GM18517 (cell line): ENCODE measurements at regions not wholly inside any gene's neighbourhood (a gene's known extent, or its start where the extent isn't known, plus 50 kb on each side); places are given as distances from the start of the nearest gene placed in this dataset.

Source experiments
- ATAC-seq: cut with Tn5 transposase; IDR thresholded peaks from one replicate; pipeline ENCODE4 v1.9.1; 2021; ENCODE audit warnings: mild to moderate bottlenecking, moderate library complexity; ENCODE audit not compliant: unreplicated experiment

- ATAC-seq = no peak
These were observed 88.5 kb upstream of the COL5A2 start for GRCh38 chr2:189267925-189268579.

- no peak for ATAC-seq
These were observed 89.2 kb upstream of the COL5A2 start for GRCh38 chr2:189268763-189269162.

GRCh38 chr2:189273734-189274133, 94.2 kb upstream of the COL5A2 start:
- no peak for ATAC-seq

GRCh38 chr2:189274361-189274760, 94.8 kb upstream of the COL5A2 start:
- no peak for ATAC-seq

GRCh38 chr2:189276277-189276676, 96.7 kb upstream of the COL5A2 start:
- ATAC-seq = no peak

- ATAC-seq = no peak
These were observed 101.6 kb upstream of the COL5A2 start for GRCh38 chr2:189281201-189281600.

GRCh38 chr2:189285349-189285748, 105.8 kb upstream of the COL5A2 start:
- no peak for ATAC-seq

GRCh38 chr2:189285962-189286645, 106.5 kb upstream of the COL5A2 start:
- no peak for ATAC-seq

GRCh38 chr2:189287363-189287762, 107.8 kb upstream of the COL5A2 start:
- ATAC-seq = no peak

- peak; percentile 89 for ATAC-seq
These were observed 108.5 kb upstream of the COL5A2 start for GRCh38 chr2:189287982-189288521.

GRCh38 chr2:189291460-189291859, 111.9 kb upstream of the COL5A2 start:
- ATAC-seq = no peak

GRCh38 chr2:189293164-189293563, 113.6 kb upstream of the COL5A2 start:
- ATAC-seq = no peak

GRCh38 chr2:189297446-189297845, 117.9 kb upstream of the COL5A2 start:
- no peak for ATAC-seq

- ATAC-seq = no peak
These were observed 118.5 kb upstream of the COL5A2 start for GRCh38 chr2:189298038-189298437.

GRCh38 chr2:189298481-189298880, 118.9 kb upstream of the COL5A2 start:
- ATAC-seq = no peak

- no peak for ATAC-seq
These were observed 120.4 kb upstream of the COL5A2 start for GRCh38 chr2:189299974-189300373.

- ATAC-seq = no peak
These were observed 121.4 kb upstream of the COL5A2 start for GRCh38 chr2:189300916-189301315.

GRCh38 chr2:189302274-189302948, 122.8 kb upstream of the COL5A2 start:
- ATAC-seq = no peak

GRCh38 chr2:189304360-189304759, 124.8 kb upstream of the COL5A2 start:
- ATAC-seq = no peak

- no peak for ATAC-seq
These were observed 125.9 kb upstream of the COL5A2 start for GRCh38 chr2:189305291-189305943.

- no peak for ATAC-seq
These were observed 127.0 kb upstream of the COL5A2 start for GRCh38 chr2:189306525-189306924.
